Endothelial cell of umbilical vein (primary cell): ENCODE measurements at regions not wholly inside any gene's neighbourhood (a gene's known extent, or its start where the extent isn't known, plus 50 kb on each side); places are given as distances from the start of the nearest gene placed in this dataset.

Experiments used
- BruUV-seq: library from RNA; stranded (reverse); fragments of 400-500 nt; replicated peaks from 2 replicates; lab custom pipeline; 2021; lab: Mats Ljungman, UMichigan
- CTCF ChIA-PET: fragments of 300-600, 350-600 bp; sonication (Branson Sonifier 250); formaldehyde crosslinking; loops from one replicate; lab custom pipeline; 2021; ENCODE audit warnings: antibody characterized with exemption, inconsistent platforms; lab: Charles Lee
- POLR2A ChIA-PET: fragments of 300-600, 350-600 bp; sonication (Branson Sonifier 250); formaldehyde crosslinking; loops from one replicate; lab custom pipeline; 2021; ENCODE audit warnings: antibody characterized with exemption, inconsistent platforms; lab: Charles Lee
- DNase-seq: peaks from one replicate; pipeline ENCODE4 v3.0.0-alpha.2; 2011; ENCODE audit warnings: low read depth, low spot score
- FAIRE-seq: peaks from 2 replicates; lab custom pipeline; 2011; peaks lifted over from hg19 to GRCh38; lab: Jason Lieb, UNC
- H2AFZ ChIP-seq: 2 replicates; pipeline ENCODE4 v1.6.0; 2012; ENCODE audit warnings: low read depth, low read length, control low read depth, inconsistent platforms
- H3K27ac ChIP-seq: 2 replicates; pipeline ENCODE4 v1.5.1; 2011; ENCODE audit warnings: low read depth, mild to moderate bottlenecking, control low read depth, low read length, moderate library complexity; ENCODE audit not compliant: insufficient read depth
- H3K27me3 ChIP-seq, 2 experiments: 2 replicates each; pipeline versions ENCODE4 v1.6.0 to v1.6.1; 2011; ENCODE audit warnings: low read length in 2 of 2, mixed read lengths in 1 of 2; ENCODE audit not compliant: control insufficient read depth in 2 of 2, insufficient read depth in 2 of 2
- H3K36me3 ChIP-seq, 2 experiments: 2 replicates in 1 of 2; 3 replicates in 1 of 2; pipeline ENCODE4 v1.5.1; 2011; ENCODE audit warnings: low read length in 2 of 2, mild to moderate bottlenecking in 1 of 2, moderate library complexity in 1 of 2; ENCODE audit not compliant: control insufficient read depth in 2 of 2, insufficient read depth in 2 of 2; ENCODE audit errors: extremely low read depth in 1 of 2
- H3K4me1 ChIP-seq: 3 replicates; pipeline ENCODE4 v1.5.1; 2011; ENCODE audit warnings: mild to moderate bottlenecking, low read length; ENCODE audit not compliant: control insufficient read depth, insufficient read depth; ENCODE audit errors: extremely low read depth
- H3K4me2 ChIP-seq: 2 replicates; pipeline ENCODE4 v1.6.1; 2011; ENCODE audit warnings: low read length, control low read depth, mixed read lengths; ENCODE audit not compliant: insufficient read depth
- H3K4me3 ChIP-seq, 3 experiments: fragments of 200-600 bp in 1 of 3; sonication (generic), shearing (Covaris generic) in 1 of 3; replicated peaks in 1 of 3; 2 replicates each; pipeline ENCODE4 v1.5.1; 2011 to 2016; ENCODE audit warnings: control low read depth in 3 of 3, low read length in 3 of 3, mild to moderate bottlenecking in 2 of 3, inconsistent platforms in 1 of 3, low read depth in 1 of 3, moderate library complexity in 1 of 3; ENCODE audit not compliant: insufficient read depth in 1 of 3
- H3K79me2 ChIP-seq: 2 replicates; pipeline ENCODE4 v1.6.0; 2012; ENCODE audit warnings: low read length, inconsistent platforms; ENCODE audit not compliant: control insufficient read depth, insufficient read depth
- H3K9ac ChIP-seq: replicated peaks from 2 replicates; pipeline ENCODE3; 2011; ENCODE audit warnings: low read length, control low read depth; ENCODE audit not compliant: insufficient read depth; ENCODE audit errors: extremely low read depth
- H3K9me1 ChIP-seq: replicated peaks from 3 replicates; pipeline ENCODE4 v1.6.0; 2011; ENCODE audit warnings: mild to moderate bottlenecking, low read length; ENCODE audit not compliant: control insufficient read depth, insufficient read depth; ENCODE audit errors: extremely low read depth
- H3K9me3 ChIP-seq: replicated peaks from 2 replicates; pipeline ENCODE4 v1.5.1; 2012; ENCODE audit warnings: low read length, inconsistent platforms; ENCODE audit not compliant: control insufficient read depth, insufficient read depth
- H4K20me1 ChIP-seq: replicated peaks from 2 replicates; pipeline ENCODE3; 2011; ENCODE audit warnings: mild to moderate bottlenecking, low read length; ENCODE audit not compliant: control insufficient read depth, insufficient read depth; ENCODE audit errors: extremely low read depth
- CTCF ChIP-seq, 2 donors: IDR thresholded peaks; 1 replicate in 1 of 2; 2 replicates in 1 of 2; pipeline ENCODE4 v1.5.1; 2011; ENCODE audit warnings: low read length in 2 of 2, mild to moderate bottlenecking in 2 of 2, moderate library complexity in 2 of 2, control low read depth in 1 of 2, inconsistent platforms in 1 of 2, low read depth in 1 of 2; ENCODE audit not compliant: insufficient read depth in 1 of 2; ENCODE audit errors: extremely low read depth in 1 of 2
- EZH2 ChIP-seq: IDR thresholded peaks from 2 replicates; pipeline ENCODE4 v1.6.1; 2012; ENCODE audit warnings: borderline replicate concordance, low read depth, mild to moderate bottlenecking, moderate library complexity, low read length, inconsistent platforms; ENCODE audit not compliant: severe bottlenecking
- FOS ChIP-seq: IDR thresholded peaks from 2 replicates; pipeline ENCODE4 v1.6.1; 2011; ENCODE audit warnings: mild to moderate bottlenecking, low read length, moderate library complexity, borderline replicate concordance; ENCODE audit not compliant: insufficient read depth
- GATA2 ChIP-seq: IDR thresholded peaks from 2 replicates; pipeline ENCODE4 v1.7.0; 2011; ENCODE audit warnings: low read depth, mild to moderate bottlenecking, moderate library complexity, mixed read lengths, low read length; ENCODE audit not compliant: insufficient read length, insufficient read depth
- JUN ChIP-seq: IDR thresholded peaks from 2 replicates; pipeline ENCODE4 v1.6.1; 2011; ENCODE audit warnings: borderline replicate concordance, low read depth; ENCODE audit not compliant: insufficient read length, insufficient read depth
- MAX ChIP-seq: IDR thresholded peaks from 2 replicates; pipeline ENCODE4 v1.6.1; 2011; ENCODE audit not compliant: insufficient read depth, insufficient read length
- MYC ChIP-seq: IDR thresholded peaks from one replicate; pipeline ENCODE4 v1.6.1; 2011; ENCODE audit warnings: mild to moderate bottlenecking, low read depth, low read length
- POLR2A ChIP-seq: IDR thresholded peaks from 2 replicates; pipeline ENCODE4 v1.6.1; 2012; ENCODE audit warnings: low read depth, mild to moderate bottlenecking, control low read depth, low read length
- POLR2AphosphoS5 ChIP-seq: IDR thresholded peaks from 2 replicates; pipeline ENCODE4 v1.6.1; 2012; ENCODE audit warnings: low read depth, mild to moderate bottlenecking, control low read depth, low read length, moderate library complexity; ENCODE audit not compliant: insufficient read depth
- dilution Hi-C: fragments of 300-500 bp; cut with MboI; formaldehyde crosslinking; loops from one replicate; pipeline ENCODE4 v1.15.0; 2019; ENCODE audit warnings: low sequenced_read_pairs; ENCODE audit not compliant: extremely low pct_ligation_motif_present
- intact Hi-C: fragments of 100-400 bp; cut with micrococcal nuclease; formaldehyde crosslinking; loops from one replicate; pipeline ENCODE4 v1.10.0; 2022

- no peak overlapping the region for H3K27ac ChIP-seq
- H3K27me3 ChIP-seq, result no peaks in the 10 kb centered on the region
- no peak for DNase-seq
- no peaks in the 10 kb centered on the region for H3K4me1 ChIP-seq
- no TSS peak for BruUV-seq
- H3K9me1 ChIP-seq, result no peaks in the 10 kb centered on the region
- dilution Hi-C loops (no loop called here), intact Hi-C loops (no loop called here)
- H3K79me2 ChIP-seq, result no peaks in the 10 kb centered on the region
- no peak overlapping the region for H2AFZ ChIP-seq
- ChIA-PET CTCF (no interaction called here), POLR2A (no interaction called here)
- H3K9me3 ChIP-seq, result no peaks in the 10 kb centered on the region
- no peaks in the 10 kb centered on the region for H4K20me1 ChIP-seq
- H3K4me2 ChIP-seq, result no peak overlapping the region
- no peak for FAIRE-seq
- no peak overlapping the region for H3K4me3 ChIP-seq
- no peaks in the 10 kb centered on the region for H3K36me3 ChIP-seq
- H3K9ac ChIP-seq, result no peak overlapping the region
- TF ChIP-seq POLR2AphosphoS5 (no peak), GATA2 (no peak), JUN (no peak), CTCF (IDR thresholded peaks at IDR 0.05; ENCODE audit: extremely low read depth in 1 of 2, insufficient read depth in 1 of 2, low read depth in 1 of 2, low read length in 2 of 2) (no peak), POLR2A (no peak), FOS (no peak), MAX (no peak), EZH2 (no peak), MYC (no peak)
These were observed 178.6 kb upstream of the DOK6 start for GRCh38 chr18:69222089-69222488.
